GM23338 (cell line): ENCODE measurements at regions not wholly inside any gene's neighbourhood (a gene's known extent, or its start where the extent isn't known, plus 50 kb on each side); places are given as distances from the start of the nearest gene placed in this dataset.
"Not testable (repeated sequence)": the region's sequence is repeated elsewhere in the genome, so short reads cannot be mapped to it uniquely, and the experiment has no call there.

Source experiments
- ATAC-seq: fragments of 200-7000 bp; cut with Tn5 transposase; 3 replicates; pipeline ENCODE4 v1.9.1; 2020
- DNase-seq: peaks from one replicate; pipeline ENCODE4 v3.0.0-alpha.2; 2015; ENCODE audit warnings: low spot score
- H2AFZ ChIP-seq: fragments of 200-600 bp; sonication (generic); 2 replicates; pipeline ENCODE4 v1.8.0; 2016; ENCODE audit warnings: antibody characterized with exemption, mild to moderate bottlenecking, moderate library complexity
- H3F3A ChIP-seq: fragments of 200-600 bp; sonication (generic); replicated peaks from 2 replicates; pipeline ENCODE4 v1.8.0; 2017; ENCODE audit warnings: antibody characterized with exemption, mixed run types, low read depth
- H3K27ac ChIP-seq: fragments of 200-600 bp; sonication (generic); 2 replicates; pipeline ENCODE4 v1.6.1; 2016; ENCODE audit warnings: low read depth
- H3K27me3 ChIP-seq: fragments of 200-600 bp; sonication (generic); 2 replicates; pipeline ENCODE4 v1.8.0; 2016; ENCODE audit warnings: mild to moderate bottlenecking, mixed run types, moderate library complexity; ENCODE audit not compliant: insufficient read depth
- H3K36me3 ChIP-seq: fragments of 200-600 bp; sonication (generic); 2 replicates; pipeline ENCODE4 v1.8.0; 2016; ENCODE audit warnings: mild to moderate bottlenecking; ENCODE audit not compliant: insufficient read depth
- H3K4me1 ChIP-seq: fragments of 200-600 bp; sonication (generic); 2 replicates; pipeline ENCODE4 v1.8.0; 2016; ENCODE audit warnings: mild to moderate bottlenecking, moderate library complexity; ENCODE audit not compliant: insufficient read depth
- H3K4me2 ChIP-seq: fragments of 200-600 bp; sonication (generic); 2 replicates; pipeline ENCODE4 v1.7.1; 2017; ENCODE audit warnings: mixed run types
- H3K4me3 ChIP-seq: fragments of 200-600 bp; sonication (generic); 2 replicates; pipeline ENCODE4 v1.6.1; 2016; ENCODE audit warnings: mixed run types
- H3K79me2 ChIP-seq: fragments of 200-600 bp; sonication (generic); replicated peaks from 2 replicates; pipeline ENCODE4 v1.8.0; 2017; ENCODE audit warnings: mild to moderate bottlenecking; ENCODE audit not compliant: insufficient read depth
- H3K9me2 ChIP-seq: fragments of 200-600 bp; sonication (generic); 2 replicates; pipeline ENCODE4 v1.8.0; 2017; ENCODE audit not compliant: insufficient read depth
- H4K20me1 ChIP-seq: fragments of 200-600 bp; sonication (generic); replicated peaks from 2 replicates; pipeline ENCODE4 v1.8.0; 2017; ENCODE audit warnings: mild to moderate bottlenecking; ENCODE audit not compliant: insufficient read depth
- H3K27ac Mint-ChIP-seq: 2 replicates; pipeline ENCODE4 v1.8.0; 2020; ENCODE audit warnings: inconsistent platforms, mild to moderate bottlenecking, moderate library complexity, mixed read lengths
- H3K27me3 Mint-ChIP-seq: 3 replicates; pipeline ENCODE4 v1.8.0; 2022; ENCODE audit warnings: low read depth, mild to moderate bottlenecking, moderate library complexity, mixed read lengths, inconsistent platforms; ENCODE audit not compliant: insufficient read depth, poor library complexity
- H3K36me3 Mint-ChIP-seq: 3 replicates; pipeline ENCODE4 v1.8.0; 2021; ENCODE audit warnings: low read depth, mild to moderate bottlenecking, inconsistent platforms, moderate library complexity, mixed read lengths
- H3K4me1 Mint-ChIP-seq: 3 replicates; pipeline ENCODE4 v1.8.0; 2020; ENCODE audit warnings: mild to moderate bottlenecking, inconsistent platforms, mixed read lengths
- H3K4me3 Mint-ChIP-seq: 3 replicates; pipeline ENCODE4 v1.8.0; 2021; ENCODE audit warnings: moderate library complexity, mild to moderate bottlenecking, inconsistent platforms, mixed read lengths
- H3K9me3 Mint-ChIP-seq: 3 replicates; pipeline ENCODE4 v1.8.0; 2020; ENCODE audit warnings: moderate library complexity, mild to moderate bottlenecking, inconsistent platforms, mixed read lengths
- CREB1 ChIP-seq: fragments of 250-450 bp; sonication (Bioruptor Pico); IDR thresholded peaks from 2 replicates; pipeline ENCODE4 v1.5.0; 2020; ENCODE audit warnings: low read depth, mild to moderate bottlenecking, moderate library complexity
- EZH2 ChIP-seq: fragments of 200-600 bp; sonication (generic); IDR thresholded peaks from one replicate; pipeline ENCODE4 v1.8.0; 2017; ENCODE audit warnings: antibody characterized with exemption, mild to moderate bottlenecking, low read depth; ENCODE audit not compliant: unreplicated experiment
- EZH2phosphoT487 ChIP-seq: fragments of 200-600 bp; sonication (generic); IDR thresholded peaks from one replicate; pipeline ENCODE4 v1.8.1; 2018; ENCODE audit warnings: antibody characterized with exemption; ENCODE audit not compliant: unreplicated experiment
- NANOG ChIP-seq: IDR thresholded peaks from 2 replicates; pipeline ENCODE4 v1.6.1; 2016; ENCODE audit warnings: antibody characterized with exemption, borderline replicate concordance
- TF ChIP-seq, protein P1 (sequence below): IDR thresholded peaks from 2 replicates; pipeline ENCODE4 v1.6.1; 2016; ENCODE audit warnings: antibody characterized with exemption

DNA sequence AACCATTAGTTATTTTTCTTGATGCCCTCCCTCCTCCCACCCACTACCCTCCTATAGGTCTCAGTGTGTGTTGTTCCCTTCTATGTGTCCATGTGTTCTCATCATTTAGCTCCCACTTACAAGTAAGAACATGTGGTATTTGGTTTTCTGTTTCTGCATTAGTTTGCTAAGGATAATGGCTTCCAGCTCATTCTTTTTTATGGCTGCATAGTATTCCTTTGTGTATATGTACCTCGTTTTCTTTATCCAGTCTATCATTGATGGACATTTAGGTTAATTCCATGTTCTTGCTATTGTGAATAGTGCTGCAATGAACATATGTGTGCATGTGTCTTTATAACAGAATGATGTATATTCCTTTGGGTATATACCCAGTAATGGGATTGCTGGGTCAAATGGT, 135.1 kb upstream of the PJA2 start:
- H3K4me1 Mint-ChIP-seq, H4K20me1 ChIP-seq, H3K27me3 ChIP-seq, H3F3A ChIP-seq, H3K4me2 ChIP-seq, H2AFZ ChIP-seq, H3K9me3 Mint-ChIP-seq, H3K27me3 Mint-ChIP-seq, H3K36me3 Mint-ChIP-seq, H3K4me3 ChIP-seq, DNase-seq, ATAC-seq, H3K36me3 ChIP-seq, H3K9me2 ChIP-seq, H3K27ac ChIP-seq, H3K4me3 Mint-ChIP-seq, H3K4me1 ChIP-seq, H3K79me2 ChIP-seq, H3K27ac Mint-ChIP-seq: not testable (repeated sequence)

DNA sequence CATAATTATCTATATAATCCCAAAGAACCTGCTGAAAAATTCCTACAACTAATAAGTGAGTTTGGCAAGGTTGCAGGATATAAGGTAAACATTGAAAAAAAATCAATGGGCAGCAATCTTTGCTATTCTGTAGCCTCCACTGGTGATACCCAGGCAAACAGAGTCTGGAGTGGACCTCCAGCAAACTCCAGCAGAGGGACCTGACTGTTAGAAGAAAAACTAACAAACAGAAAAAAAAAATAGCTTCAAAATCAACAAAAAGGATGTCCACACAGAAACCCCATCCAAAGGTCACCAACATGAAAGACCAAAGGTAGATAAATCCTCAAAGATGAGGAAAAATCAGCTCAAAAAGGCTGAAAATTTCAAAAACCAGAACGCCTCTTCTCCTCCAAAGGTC, 128.9 kb upstream of the PJA2 start:
- not testable (repeated sequence) for H3K4me1 ChIP-seq, DNase-seq, H3K36me3 Mint-ChIP-seq, H3K27me3 ChIP-seq, H3K4me2 ChIP-seq, H3F3A ChIP-seq, H3K79me2 ChIP-seq, H4K20me1 ChIP-seq, H3K9me3 Mint-ChIP-seq, ATAC-seq, H3K9me2 ChIP-seq, H3K4me3 Mint-ChIP-seq, H3K4me3 ChIP-seq, H3K27ac Mint-ChIP-seq, H3K27me3 Mint-ChIP-seq, H3K27ac ChIP-seq, H3K4me1 Mint-ChIP-seq, H3K36me3 ChIP-seq, H2AFZ ChIP-seq

DNA sequence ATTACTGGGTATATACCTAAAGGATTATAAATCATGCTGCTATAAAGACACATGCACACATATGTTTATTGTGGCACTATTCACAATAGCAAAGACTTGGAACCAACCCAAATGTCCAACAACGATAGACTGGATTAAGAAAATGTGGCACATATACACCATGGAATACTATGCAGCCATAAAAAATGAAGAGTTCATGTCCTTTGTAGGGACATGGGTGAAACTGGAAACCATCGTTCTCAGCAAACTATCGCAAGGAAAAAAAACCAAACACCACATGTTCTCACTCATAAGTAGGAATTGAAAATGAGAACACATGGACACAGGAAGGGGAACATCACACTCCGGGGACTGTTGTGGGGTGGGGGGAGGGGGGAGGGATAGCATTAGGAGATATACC, 125.3 kb upstream of the PJA2 start:
- H3K27ac ChIP-seq, H3F3A ChIP-seq, H3K4me2 ChIP-seq, H3K27me3 ChIP-seq, H3K27ac Mint-ChIP-seq, H4K20me1 ChIP-seq, H3K4me1 ChIP-seq, H3K9me2 ChIP-seq, H3K4me1 Mint-ChIP-seq, H3K27me3 Mint-ChIP-seq, DNase-seq, H3K9me3 Mint-ChIP-seq, H3K36me3 Mint-ChIP-seq, H3K79me2 ChIP-seq, H3K4me3 Mint-ChIP-seq, ATAC-seq, H2AFZ ChIP-seq, H3K36me3 ChIP-seq, H3K4me3 ChIP-seq: not testable (repeated sequence)

GRCh38 chr5:109533751-109534272, 124.0 kb upstream of the PJA2 start:
- Histone ChIP-seq H3K27me3 (no peaks in the 10 kb centered on the region), H3K79me2 (no peaks in the 10 kb centered on the region), H4K20me1 (no peaks in the 10 kb centered on the region), H3K27ac (no peak overlapping the region), H3K36me3 (no peaks in the 10 kb centered on the region), H3K4me3 (no peak overlapping the region), H3F3A (no peaks in the 10 kb centered on the region), H3K9me2 (no peaks in the 10 kb centered on the region), H3K4me2 (no peak overlapping the region), H3K4me1 (no peaks in the 10 kb centered on the region), H2AFZ (no peak overlapping the region)
- Mint-ChIP-seq H3K9me3 (no peaks in the 10 kb centered on the region; the same call in 2 of the 3 replicates), H3K36me3 (no peaks in the 10 kb centered on the region), H3K4me1 (no peaks in the 10 kb centered on the region), H3K4me3 (no peak overlapping the region), H3K27me3 (peaks cover 2% of the 10 kb centered on the region), H3K27ac (no peak overlapping the region)
- ATAC-seq (no peak), DNase-seq (no peak)
- TF ChIP-seq EZH2phosphoT487 (no peak), CREB1 (no peak), NANOG (no peak), EZH2 (no peak)
- TF ChIP-seq, protein P1, sequence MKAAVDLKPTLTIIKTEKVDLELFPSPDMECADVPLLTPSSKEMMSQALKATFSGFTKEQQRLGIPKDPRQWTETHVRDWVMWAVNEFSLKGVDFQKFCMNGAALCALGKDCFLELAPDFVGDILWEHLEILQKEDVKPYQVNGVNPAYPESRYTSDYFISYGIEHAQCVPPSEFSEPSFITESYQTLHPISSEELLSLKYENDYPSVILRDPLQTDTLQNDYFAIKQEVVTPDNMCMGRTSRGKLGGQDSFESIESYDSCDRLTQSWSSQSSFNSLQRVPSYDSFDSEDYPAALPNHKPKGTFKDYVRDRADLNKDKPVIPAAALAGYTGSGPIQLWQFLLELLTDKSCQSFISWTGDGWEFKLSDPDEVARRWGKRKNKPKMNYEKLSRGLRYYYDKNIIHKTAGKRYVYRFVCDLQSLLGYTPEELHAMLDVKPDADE, result no peak
